Fibroblast of lung (primary cell): ENCODE measurements at regions not wholly inside any gene's neighbourhood (a gene's known extent, or its start where the extent isn't known, plus 50 kb on each side); places are given as distances from the start of the nearest gene placed in this dataset.

Source experiments
- DNase-seq, 2 donors: peaks; one replicate each; pipeline versions ENCODE4 v3.0.0 to v3.0.0-alpha.2; 2010; ENCODE audit warnings: low read depth in 2 of 2
- H2AFZ ChIP-seq: 2 replicates; pipeline ENCODE4 v1.5.1; 2012; ENCODE audit warnings: low read length, control low read depth, inconsistent platforms
- H3K27ac ChIP-seq: 2 replicates; pipeline ENCODE4 v1.5.1; 2011; ENCODE audit warnings: low read length, control low read depth; ENCODE audit not compliant: insufficient read depth
- H3K27me3 ChIP-seq: 2 replicates; pipeline ENCODE4 v1.5.1; 2011; ENCODE audit warnings: mild to moderate bottlenecking, low read length; ENCODE audit not compliant: control insufficient read depth, insufficient read depth
- H3K36me3 ChIP-seq: 2 replicates; pipeline ENCODE4 v1.5.1; 2011; ENCODE audit warnings: low read length; ENCODE audit not compliant: control insufficient read depth, insufficient read depth
- H3K4me1 ChIP-seq: 2 replicates; pipeline ENCODE4 v1.5.1; 2011; ENCODE audit warnings: low read length; ENCODE audit not compliant: control insufficient read depth, insufficient read depth; ENCODE audit errors: extremely low read depth
- H3K4me2 ChIP-seq: 2 replicates; pipeline ENCODE4 v1.5.1; 2011; ENCODE audit warnings: low read length, control low read depth; ENCODE audit not compliant: insufficient read depth; ENCODE audit errors: extremely low read depth
- H3K4me3 ChIP-seq, 4 experiments: fragments of 200-600 bp in 1 of 4; sonication (generic) in 1 of 4; replicated peaks in 1 of 4; 2 replicates each; pipeline ENCODE4 v1.5.1; 2011 to 2016; ENCODE audit warnings: low read length in 4 of 4, low read depth in 3 of 4, mild to moderate bottlenecking in 3 of 4, control low read depth in 2 of 4, inconsistent platforms in 1 of 4, mixed read lengths in 1 of 4; ENCODE audit not compliant: insufficient read depth in 1 of 4; ENCODE audit errors: control extremely low read depth in 1 of 4
- H3K79me2 ChIP-seq: 2 replicates; pipeline ENCODE4 v1.5.1; 2012; ENCODE audit warnings: mild to moderate bottlenecking, low read length, inconsistent platforms; ENCODE audit not compliant: control insufficient read depth, insufficient read depth
- H3K9ac ChIP-seq: 2 replicates; pipeline ENCODE4 v1.5.1; 2011; ENCODE audit warnings: mild to moderate bottlenecking, low read length, control low read depth; ENCODE audit not compliant: insufficient read depth
- H3K9me3 ChIP-seq: 2 replicates; pipeline ENCODE4 v1.5.1; 2012; ENCODE audit warnings: low read depth, low read length; ENCODE audit not compliant: control insufficient read depth, insufficient read depth
- H4K20me1 ChIP-seq: 2 replicates; pipeline ENCODE4 v1.5.1; 2011; ENCODE audit warnings: low read length; ENCODE audit not compliant: control insufficient read depth, insufficient read depth; ENCODE audit errors: extremely low read depth
- EZH2 ChIP-seq: IDR thresholded peaks from 2 replicates; pipeline ENCODE4 v1.5.1; 2012; ENCODE audit warnings: low read length, control low read depth, mild to moderate bottlenecking; ENCODE audit errors: missing control alignments
- TF ChIP-seq, protein P1 (sequence below), 2 donors: IDR thresholded peaks in 1 of 2; conservative IDR thresholded peaks in 1 of 2; 1 replicate in 1 of 2; 2 replicates in 1 of 2; pipeline ENCODE4 v1.5.1; 2011 to 2012; ENCODE audit warnings: low read length in 2 of 2, control low read depth in 1 of 2, inconsistent platforms in 1 of 2, low read depth in 1 of 2, mild to moderate bottlenecking in 1 of 2

DNA sequence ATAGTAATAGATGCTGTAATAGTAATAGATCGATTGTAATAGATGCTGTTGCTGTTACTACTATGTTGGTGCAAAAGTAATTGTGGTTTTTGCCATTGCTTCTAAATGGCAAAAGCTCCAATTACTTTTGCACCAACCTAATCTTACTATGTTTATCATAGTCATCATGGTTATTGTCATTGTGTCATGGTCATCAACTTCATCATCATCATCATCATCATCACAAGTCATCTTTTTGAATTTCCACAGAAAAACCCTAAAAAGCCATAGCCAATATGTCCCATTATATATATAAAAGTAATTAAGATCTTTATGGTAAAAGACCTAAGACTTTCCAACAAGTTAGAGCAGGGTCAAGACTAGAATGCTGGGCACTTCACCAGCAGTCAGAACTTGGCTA, 435.1 kb upstream of the MARCKS start:
- H4K20me1 ChIP-seq, result no peaks in the 10 kb centered on the region
- no peak overlapping the region for H2AFZ ChIP-seq
- H3K9me3 ChIP-seq, result no peaks in the 10 kb centered on the region
- H3K4me1 ChIP-seq, result no peaks in the 10 kb centered on the region
- H3K4me3 ChIP-seq, result no peak overlapping the region
- H3K27me3 ChIP-seq, result no peaks in the 10 kb centered on the region
- no peak for DNase-seq
- H3K79me2 ChIP-seq, result no peaks in the 10 kb centered on the region
- no peak overlapping the region for H3K4me2 ChIP-seq
- H3K9ac ChIP-seq, result no peak overlapping the region
- H3K27ac ChIP-seq, result no peak overlapping the region
- TF ChIP-seq, protein P1, sequence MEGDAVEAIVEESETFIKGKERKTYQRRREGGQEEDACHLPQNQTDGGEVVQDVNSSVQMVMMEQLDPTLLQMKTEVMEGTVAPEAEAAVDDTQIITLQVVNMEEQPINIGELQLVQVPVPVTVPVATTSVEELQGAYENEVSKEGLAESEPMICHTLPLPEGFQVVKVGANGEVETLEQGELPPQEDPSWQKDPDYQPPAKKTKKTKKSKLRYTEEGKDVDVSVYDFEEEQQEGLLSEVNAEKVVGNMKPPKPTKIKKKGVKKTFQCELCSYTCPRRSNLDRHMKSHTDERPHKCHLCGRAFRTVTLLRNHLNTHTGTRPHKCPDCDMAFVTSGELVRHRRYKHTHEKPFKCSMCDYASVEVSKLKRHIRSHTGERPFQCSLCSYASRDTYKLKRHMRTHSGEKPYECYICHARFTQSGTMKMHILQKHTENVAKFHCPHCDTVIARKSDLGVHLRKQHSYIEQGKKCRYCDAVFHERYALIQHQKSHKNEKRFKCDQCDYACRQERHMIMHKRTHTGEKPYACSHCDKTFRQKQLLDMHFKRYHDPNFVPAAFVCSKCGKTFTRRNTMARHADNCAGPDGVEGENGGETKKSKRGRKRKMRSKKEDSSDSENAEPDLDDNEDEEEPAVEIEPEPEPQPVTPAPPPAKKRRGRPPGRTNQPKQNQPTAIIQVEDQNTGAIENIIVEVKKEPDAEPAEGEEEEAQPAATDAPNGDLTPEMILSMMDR (conservative IDR thresholded peaks at IDR 0.05 in 1 of 2, IDR thresholded peaks at IDR 0.05 in 1 of 2; ENCODE audit: low read depth in 1 of 2, low read length in 2 of 2), result no peak
- no peak for TF ChIP-seq EZH2
- H3K36me3 ChIP-seq, result no peaks in the 10 kb centered on the region

DNA sequence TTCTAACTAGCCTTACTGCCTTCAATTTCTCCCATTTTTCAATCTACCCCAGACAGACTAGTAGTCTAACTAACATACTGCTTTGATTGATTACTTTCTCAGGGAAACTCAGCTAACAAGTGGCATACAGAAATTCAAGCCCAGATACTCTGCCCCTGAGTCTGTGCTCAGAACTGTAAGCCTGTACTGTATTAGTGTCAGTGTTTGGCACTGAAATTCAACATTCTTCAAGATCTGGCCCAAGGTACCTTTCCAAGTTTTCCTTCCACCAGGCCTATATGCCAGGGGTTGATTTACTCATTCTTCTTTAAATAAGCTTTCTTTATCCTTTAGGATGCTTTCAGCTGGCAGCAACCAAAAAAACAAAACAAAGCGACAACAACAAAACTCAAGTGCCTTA, 433.2 kb upstream of the MARCKS start:
- no peak overlapping the region for H2AFZ ChIP-seq
- no peaks in the 10 kb centered on the region for H3K4me1 ChIP-seq
- H3K36me3 ChIP-seq, result no peaks in the 10 kb centered on the region
- H3K9me3 ChIP-seq, result no peaks in the 10 kb centered on the region
- H4K20me1 ChIP-seq, result no peaks in the 10 kb centered on the region
- no peak for DNase-seq
- no peak overlapping the region for H3K27ac ChIP-seq
- no peak overlapping the region for H3K9ac ChIP-seq
- H3K27me3 ChIP-seq, result no peaks in the 10 kb centered on the region
- TF ChIP-seq, protein P1 (conservative IDR thresholded peaks at IDR 0.05 in 1 of 2, IDR thresholded peaks at IDR 0.05 in 1 of 2; ENCODE audit: low read depth in 1 of 2, low read length in 2 of 2), result no peak
- TF ChIP-seq EZH2, result no peak
- no peaks in the 10 kb centered on the region for H3K79me2 ChIP-seq
- no peak overlapping the region for H3K4me2 ChIP-seq
- no peak overlapping the region for H3K4me3 ChIP-seq

DNA sequence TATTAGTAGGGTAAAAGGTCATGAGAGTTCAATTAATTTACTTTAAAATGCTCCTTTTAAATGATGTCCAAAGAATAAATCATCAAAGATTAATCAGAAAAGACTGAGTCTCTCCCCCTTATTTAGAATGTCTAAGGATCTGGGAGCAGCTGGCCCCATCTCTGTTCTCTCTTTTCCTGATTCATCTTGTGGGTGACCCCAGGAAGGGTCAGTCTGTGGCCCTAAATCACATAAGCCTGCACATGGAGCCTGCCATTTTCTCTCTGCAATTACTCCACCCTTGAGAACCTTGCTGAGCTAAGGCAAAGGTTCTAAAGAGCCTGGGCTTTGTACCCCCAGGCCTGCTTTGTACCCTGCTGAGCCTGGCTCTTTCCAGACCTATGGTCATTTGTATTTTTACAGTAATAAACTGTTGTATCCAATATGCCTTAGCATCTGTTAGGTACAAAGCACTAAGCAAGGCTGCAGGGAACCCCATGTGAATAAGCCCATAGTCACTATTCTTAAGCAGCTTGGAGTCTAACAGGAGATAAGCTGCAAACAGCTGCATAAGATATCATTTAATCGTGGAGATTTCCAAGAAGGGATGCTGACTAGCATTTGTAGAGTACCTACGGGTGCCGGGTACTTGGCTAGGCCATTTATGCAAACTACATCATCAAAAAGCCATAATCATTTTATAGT, 431.0 kb upstream of the MARCKS start:
- no peaks in the 10 kb centered on the region for H3K9me3 ChIP-seq
- H4K20me1 ChIP-seq, result no peaks in the 10 kb centered on the region
- no peak overlapping the region for H3K4me2 ChIP-seq
- no peaks in the 10 kb centered on the region for H3K4me1 ChIP-seq
- no peak overlapping the region for H3K9ac ChIP-seq
- no peaks in the 10 kb centered on the region for H3K27me3 ChIP-seq
- H3K36me3 ChIP-seq, result no peaks in the 10 kb centered on the region
- DNase-seq, result no peak
- no peak overlapping the region for H2AFZ ChIP-seq
- no peak overlapping the region for H3K4me3 ChIP-seq
- no peaks in the 10 kb centered on the region for H3K79me2 ChIP-seq
- H3K27ac ChIP-seq, result no peak overlapping the region
- no peak for TF ChIP-seq EZH2
- TF ChIP-seq, protein P1 (conservative IDR thresholded peaks at IDR 0.05 in 1 of 2, IDR thresholded peaks at IDR 0.05 in 1 of 2; ENCODE audit: low read depth in 1 of 2, low read length in 2 of 2), result no peak
